Dermis blood vessel endothelial cell (primary cell): ENCODE measurements at regions not wholly inside any gene's neighbourhood (a gene's known extent, or its start where the extent isn't known, plus 50 kb on each side); places are given as distances from the start of the nearest gene placed in this dataset.
"Not testable (repeated sequence)": the region's sequence is repeated elsewhere in the genome, so short reads cannot be mapped to it uniquely, and the experiment has no call there.

Source experiments
- DNase-seq: peaks from one replicate; pipeline ENCODE4 v3.0.0; 2010

DNA sequence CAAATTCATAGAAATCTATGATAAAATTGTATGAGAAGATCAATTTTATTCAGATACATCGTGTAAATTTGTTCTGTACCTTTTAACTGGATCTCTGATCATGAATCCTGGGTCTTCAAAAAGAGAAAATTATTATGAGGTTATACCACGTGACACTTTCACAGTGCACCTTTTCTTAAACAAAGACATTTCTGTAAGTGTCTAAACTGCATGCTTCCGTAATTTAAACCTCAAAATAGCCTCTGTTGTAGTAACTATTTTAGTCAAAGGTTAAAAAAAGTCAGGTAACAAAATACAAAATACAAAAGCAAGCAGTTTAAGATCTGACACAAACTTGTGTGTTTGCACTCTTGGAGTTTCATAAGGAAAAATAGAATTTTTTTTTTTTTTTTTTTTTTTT is 171.3 kb downstream of the SPIN4 start:
- not testable (repeated sequence) for DNase-seq

- not testable (repeated sequence) for DNase-seq
These were observed 174.6 kb downstream of the SPIN4 start for GRCh38 chrX:63176578-63176977.

- not testable (repeated sequence) for DNase-seq
These were observed 177.1 kb downstream of the SPIN4 start for GRCh38 chrX:63173841-63174718.

GRCh38 chrX:63169416-63169815 is 181.7 kb downstream of the SPIN4 start:
- DNase-seq: not testable (repeated sequence)

- DNase-seq: not testable (repeated sequence)
These were observed 182.2 kb downstream of the SPIN4 start for GRCh38 chrX:63168949-63169348.

DNA sequence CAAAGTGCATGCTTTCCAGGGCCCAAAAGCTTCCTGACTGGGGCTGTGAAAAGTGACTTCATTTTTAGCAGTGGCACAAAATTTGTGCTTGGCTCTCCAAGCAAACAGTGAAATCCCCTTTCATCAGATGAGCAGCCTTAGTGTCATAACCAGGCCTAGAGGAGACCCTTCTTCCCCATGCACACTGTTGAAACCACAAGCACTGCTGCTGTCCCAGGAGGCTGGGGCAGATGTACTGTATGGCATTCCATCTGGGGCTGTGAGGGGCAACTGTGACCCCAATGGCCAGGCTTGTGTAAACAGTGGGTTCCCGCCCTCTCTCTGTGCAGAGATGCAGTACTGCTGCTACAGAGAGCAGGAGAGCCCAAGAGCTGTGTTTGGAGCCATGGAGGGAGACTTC is 184.1 kb downstream of the SPIN4 start:
- DNase-seq: not testable (repeated sequence)

GRCh38 chrX:63160994-63161393 is 190.1 kb downstream of the SPIN4 start:
- DNase-seq: not testable (repeated sequence)

DNA sequence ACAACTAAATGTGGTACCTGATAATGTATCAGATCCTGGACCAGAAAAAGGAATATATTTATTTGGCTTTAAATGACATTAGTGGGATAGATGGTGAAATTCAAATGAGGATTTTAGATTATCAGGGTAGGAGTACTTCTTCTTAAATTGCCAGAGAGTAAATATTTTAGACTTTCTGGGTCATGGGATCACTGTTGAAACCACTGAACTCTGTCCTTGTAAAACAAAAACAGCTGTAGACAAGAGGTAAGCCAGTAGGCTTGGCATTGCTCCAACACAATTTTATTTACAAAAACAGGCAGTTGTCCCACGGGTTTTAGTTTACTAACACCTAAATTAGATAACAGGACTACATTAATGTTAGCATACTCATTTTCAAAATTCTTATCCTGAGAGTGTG is 190.8 kb downstream of the SPIN4 start:
- DNase-seq: not testable (repeated sequence)

DNA sequence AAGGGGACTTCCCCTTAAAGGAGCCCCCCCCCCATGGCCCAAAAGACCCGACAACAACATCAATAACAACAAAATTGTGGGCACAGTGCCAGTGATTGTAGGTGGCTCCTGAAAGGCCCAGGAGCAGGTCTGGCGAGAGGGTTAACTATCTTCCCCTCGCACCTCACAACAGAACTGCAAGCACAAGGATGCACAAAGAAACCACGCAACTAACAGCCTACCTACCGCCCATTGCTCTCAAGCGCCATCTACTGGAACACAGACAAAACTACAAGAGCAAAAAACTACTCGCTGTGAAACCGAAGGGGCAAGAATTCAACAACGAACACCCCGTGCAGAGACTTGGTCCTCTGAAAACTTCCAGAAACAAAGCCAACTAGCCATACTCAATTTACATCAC is 205.6 kb downstream of the SPIN4 start:
- DNase-seq: not testable (repeated sequence)

- not testable (repeated sequence) for DNase-seq
These were observed 208.5 kb downstream of the SPIN4 start for GRCh38 chrX:63142588-63142987.

DNA sequence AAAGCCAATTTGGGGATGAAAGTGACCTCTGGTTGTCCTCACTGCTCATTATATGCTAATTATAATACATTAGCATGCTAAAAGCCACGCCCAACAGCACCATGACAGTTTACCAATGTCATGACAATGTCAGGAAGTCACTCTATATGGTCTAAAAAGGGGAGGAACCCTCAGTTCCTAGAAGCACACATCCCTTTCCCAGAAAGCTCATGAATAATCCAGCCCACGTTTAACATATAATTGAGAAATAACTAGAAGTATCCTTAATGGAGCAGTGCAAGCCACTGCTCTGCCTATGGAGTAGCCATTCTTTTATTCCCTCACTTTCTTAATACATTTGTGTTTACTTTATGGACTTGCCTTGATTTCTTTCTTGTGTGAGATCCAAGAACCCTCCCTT is 215.3 kb downstream of the SPIN4 start:
- not testable (repeated sequence) for DNase-seq

GRCh38 chrX:63128509-63128908 is 222.6 kb downstream of the SPIN4 start:
- peak; percentile 17 for DNase-seq

DNA sequence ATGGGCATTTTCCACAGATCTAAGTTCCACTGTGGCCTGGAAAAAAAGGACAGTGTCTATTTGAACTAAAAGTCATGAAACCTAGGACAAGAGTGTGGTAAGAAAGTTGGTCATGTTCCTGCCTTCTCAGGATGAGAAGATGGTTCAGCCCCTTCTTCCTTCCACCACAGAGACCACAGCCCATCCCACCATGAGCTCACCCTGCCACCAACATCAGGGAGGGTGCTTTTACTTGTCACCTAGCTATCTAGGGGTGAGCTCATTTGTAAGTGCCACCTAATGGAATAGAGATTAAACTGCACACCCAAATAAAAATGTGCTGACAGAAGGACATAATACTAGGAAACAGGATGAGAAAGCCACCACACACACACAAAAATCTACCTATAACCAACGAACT is 235.9 kb downstream of the SPIN4 start:
- no peak for DNase-seq

- no peak for DNase-seq
These were observed 249.1 kb downstream of the SPIN4 start for GRCh38 chrX:63101879-63102620.

DNA sequence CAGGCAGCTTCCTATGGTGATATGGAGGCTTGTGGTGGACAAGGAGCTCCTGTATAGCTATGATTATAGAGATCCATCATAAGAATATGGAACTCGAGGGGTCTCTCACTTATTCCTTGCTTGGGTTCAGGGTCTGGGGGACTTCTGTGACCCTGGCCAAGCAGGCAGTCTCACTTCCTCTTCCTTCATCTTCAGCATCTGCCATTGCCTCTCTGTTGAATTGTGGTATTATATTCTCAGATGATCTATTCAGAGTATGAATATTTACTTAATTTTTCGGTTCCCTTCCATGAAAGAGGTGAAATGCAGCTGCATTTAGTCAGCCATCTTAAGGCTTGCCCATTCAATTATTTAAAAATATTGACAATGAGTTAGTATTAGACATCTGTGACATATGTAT is 292.9 kb downstream of the SPIN4 start:
- DNase-seq: no peak

GRCh38 chrX:63050225-63050624 is 300.9 kb downstream of the SPIN4 start:
- DNase-seq: peak; percentile 0

GRCh38 chrX:63032811-63033210 is 318.3 kb downstream of the SPIN4 start:
- no peak for DNase-seq

GRCh38 chrX:63013549-63013948 is 337.6 kb downstream of the SPIN4 start:
- no peak for DNase-seq

GRCh38 chrX:63012574-63012973 is 338.6 kb downstream of the SPIN4 start:
- DNase-seq: no peak

DNA sequence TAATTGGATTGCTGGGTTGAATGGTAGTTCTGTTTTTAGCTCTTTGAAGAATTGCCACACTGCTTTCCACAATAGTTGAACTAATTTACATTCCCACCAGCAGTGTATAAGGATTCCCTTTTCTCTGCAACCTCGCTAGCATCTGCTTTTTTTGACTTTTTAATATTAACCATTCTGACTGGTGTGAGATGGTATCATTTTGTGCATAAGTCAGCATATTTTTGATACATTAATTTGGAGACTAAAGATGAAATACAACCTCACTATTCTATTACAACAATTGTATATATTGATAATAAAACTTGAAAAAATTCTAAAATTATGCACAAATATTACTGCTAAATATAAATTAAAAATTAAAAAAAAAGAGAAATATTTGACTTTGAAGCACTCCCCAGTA is 350.9 kb downstream of the SPIN4 start:
- DNase-seq: not testable (repeated sequence)
